HCT116 (cell line): ENCODE measurements at regions not wholly inside any gene's neighbourhood (a gene's known extent, or its start where the extent isn't known, plus 50 kb on each side); places are given as distances from the start of the nearest gene placed in this dataset.

Experiments used
- CEBPB ChIP-seq: IDR thresholded peaks from 2 replicates; pipeline ENCODE4 v1.6.1; 2012; ENCODE audit warnings: low read depth
- EGR1 ChIP-seq: IDR thresholded peaks from 2 replicates; pipeline ENCODE4 v1.6.1; 2012; ENCODE audit warnings: low read depth
- EZH2 ChIP-seq: fragments of 200-600 bp; sonication (generic); IDR thresholded peaks from 2 replicates; pipeline ENCODE4 v1.6.1; 2017; ENCODE audit warnings: antibody characterized with exemption, mixed run types
- POLR2A ChIP-seq: IDR thresholded peaks from 2 replicates; pipeline ENCODE4 v1.7.0; 2011; ENCODE audit warnings: borderline replicate concordance; ENCODE audit not compliant: insufficient read depth, insufficient read length; ENCODE audit errors: extremely low read depth
- POLR2AphosphoS5 ChIP-seq: IDR thresholded peaks from 2 replicates; pipeline ENCODE4 v1.6.1; 2011; ENCODE audit warnings: mild to moderate bottlenecking, low read depth, low read length, moderate library complexity
- SP1 ChIP-seq: IDR thresholded peaks from 2 replicates; pipeline ENCODE4 v1.6.1; 2012; ENCODE audit warnings: low read depth
- ZNF274 ChIP-seq: fragments of 200-500 bp; sonication (Bioruptor generic); IDR thresholded peaks from 2 replicates; pipeline ENCODE4 v1.6.1; 2014; ENCODE audit warnings: mild to moderate bottlenecking, low read depth, low read length, inconsistent platforms
- TF ChIP-seq, protein P1 (sequence below), 3 experiments: fragments of 200-600 bp in 1 of 3; sonication (generic) in 1 of 3; IDR thresholded peaks in 2 of 3; conservative IDR thresholded peaks in 1 of 3; 2 replicates each; pipeline ENCODE4 v1.5.1; 2012 to 2017; ENCODE audit warnings: low read depth in 2 of 3, low read length in 2 of 3, antibody characterized with exemption in 1 of 3, borderline replicate concordance in 1 of 3, control low read depth in 1 of 3, mild to moderate bottlenecking in 1 of 3, mixed read lengths in 1 of 3, mixed run types in 1 of 3, moderate library complexity in 1 of 3; ENCODE audit not compliant: insufficient read depth in 1 of 3
- TF ChIP-seq, protein P2 (sequence below): IDR thresholded peaks from 2 replicates; pipeline ENCODE4 v1.6.1; 2012; ENCODE audit warnings: low read depth

DNA sequence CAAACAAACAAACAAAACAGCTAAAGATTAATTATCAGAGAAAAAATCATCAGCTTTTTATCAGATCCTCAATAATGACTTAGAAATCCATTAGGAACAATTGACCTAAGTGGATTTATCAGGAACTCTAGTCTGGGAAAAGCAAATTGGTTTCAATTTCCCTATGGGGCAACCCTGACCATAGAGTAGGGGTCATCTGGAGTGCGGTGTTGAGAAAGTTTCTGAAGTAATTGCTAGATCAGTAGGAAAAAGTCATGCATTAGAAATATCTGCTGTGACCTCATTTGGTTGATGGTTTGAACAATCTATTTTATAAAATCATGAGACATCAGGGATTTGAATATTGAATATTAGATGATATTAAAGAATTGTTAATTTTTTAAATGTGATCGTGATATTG lies 507.9 kb downstream of the TXNL1 start:
- TF ChIP-seq, protein P1, sequence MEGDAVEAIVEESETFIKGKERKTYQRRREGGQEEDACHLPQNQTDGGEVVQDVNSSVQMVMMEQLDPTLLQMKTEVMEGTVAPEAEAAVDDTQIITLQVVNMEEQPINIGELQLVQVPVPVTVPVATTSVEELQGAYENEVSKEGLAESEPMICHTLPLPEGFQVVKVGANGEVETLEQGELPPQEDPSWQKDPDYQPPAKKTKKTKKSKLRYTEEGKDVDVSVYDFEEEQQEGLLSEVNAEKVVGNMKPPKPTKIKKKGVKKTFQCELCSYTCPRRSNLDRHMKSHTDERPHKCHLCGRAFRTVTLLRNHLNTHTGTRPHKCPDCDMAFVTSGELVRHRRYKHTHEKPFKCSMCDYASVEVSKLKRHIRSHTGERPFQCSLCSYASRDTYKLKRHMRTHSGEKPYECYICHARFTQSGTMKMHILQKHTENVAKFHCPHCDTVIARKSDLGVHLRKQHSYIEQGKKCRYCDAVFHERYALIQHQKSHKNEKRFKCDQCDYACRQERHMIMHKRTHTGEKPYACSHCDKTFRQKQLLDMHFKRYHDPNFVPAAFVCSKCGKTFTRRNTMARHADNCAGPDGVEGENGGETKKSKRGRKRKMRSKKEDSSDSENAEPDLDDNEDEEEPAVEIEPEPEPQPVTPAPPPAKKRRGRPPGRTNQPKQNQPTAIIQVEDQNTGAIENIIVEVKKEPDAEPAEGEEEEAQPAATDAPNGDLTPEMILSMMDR (IDR thresholded peaks at IDR 0.05 in 2 of 3, conservative IDR thresholded peaks at IDR 0.05 in 1 of 3; ENCODE audit: borderline replicate concordance in 1 of 3, insufficient read depth in 1 of 3, low read depth in 2 of 3, low read length in 2 of 3), result no peak
- TF ChIP-seq, protein P2, sequence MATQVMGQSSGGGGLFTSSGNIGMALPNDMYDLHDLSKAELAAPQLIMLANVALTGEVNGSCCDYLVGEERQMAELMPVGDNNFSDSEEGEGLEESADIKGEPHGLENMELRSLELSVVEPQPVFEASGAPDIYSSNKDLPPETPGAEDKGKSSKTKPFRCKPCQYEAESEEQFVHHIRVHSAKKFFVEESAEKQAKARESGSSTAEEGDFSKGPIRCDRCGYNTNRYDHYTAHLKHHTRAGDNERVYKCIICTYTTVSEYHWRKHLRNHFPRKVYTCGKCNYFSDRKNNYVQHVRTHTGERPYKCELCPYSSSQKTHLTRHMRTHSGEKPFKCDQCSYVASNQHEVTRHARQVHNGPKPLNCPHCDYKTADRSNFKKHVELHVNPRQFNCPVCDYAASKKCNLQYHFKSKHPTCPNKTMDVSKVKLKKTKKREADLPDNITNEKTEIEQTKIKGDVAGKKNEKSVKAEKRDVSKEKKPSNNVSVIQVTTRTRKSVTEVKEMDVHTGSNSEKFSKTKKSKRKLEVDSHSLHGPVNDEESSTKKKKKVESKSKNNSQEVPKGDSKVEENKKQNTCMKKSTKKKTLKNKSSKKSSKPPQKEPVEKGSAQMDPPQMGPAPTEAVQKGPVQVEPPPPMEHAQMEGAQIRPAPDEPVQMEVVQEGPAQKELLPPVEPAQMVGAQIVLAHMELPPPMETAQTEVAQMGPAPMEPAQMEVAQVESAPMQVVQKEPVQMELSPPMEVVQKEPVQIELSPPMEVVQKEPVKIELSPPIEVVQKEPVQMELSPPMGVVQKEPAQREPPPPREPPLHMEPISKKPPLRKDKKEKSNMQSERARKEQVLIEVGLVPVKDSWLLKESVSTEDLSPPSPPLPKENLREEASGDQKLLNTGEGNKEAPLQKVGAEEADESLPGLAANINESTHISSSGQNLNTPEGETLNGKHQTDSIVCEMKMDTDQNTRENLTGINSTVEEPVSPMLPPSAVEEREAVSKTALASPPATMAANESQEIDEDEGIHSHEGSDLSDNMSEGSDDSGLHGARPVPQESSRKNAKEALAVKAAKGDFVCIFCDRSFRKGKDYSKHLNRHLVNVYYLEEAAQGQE, result no peak
- TF ChIP-seq EGR1, result no peak
- no peak for TF ChIP-seq ZNF274
- no peak for TF ChIP-seq EZH2
- no peak for TF ChIP-seq POLR2AphosphoS5
- no peak for TF ChIP-seq CEBPB
- no peak for TF ChIP-seq POLR2A
- no peak for TF ChIP-seq SP1
